ENCODE measurements at regions not wholly inside any gene's neighbourhood (a gene's known extent, or its start where the extent isn't known, plus 50 kb on each side); places are given as distances from the start of the nearest gene placed in this dataset.

DNA sequence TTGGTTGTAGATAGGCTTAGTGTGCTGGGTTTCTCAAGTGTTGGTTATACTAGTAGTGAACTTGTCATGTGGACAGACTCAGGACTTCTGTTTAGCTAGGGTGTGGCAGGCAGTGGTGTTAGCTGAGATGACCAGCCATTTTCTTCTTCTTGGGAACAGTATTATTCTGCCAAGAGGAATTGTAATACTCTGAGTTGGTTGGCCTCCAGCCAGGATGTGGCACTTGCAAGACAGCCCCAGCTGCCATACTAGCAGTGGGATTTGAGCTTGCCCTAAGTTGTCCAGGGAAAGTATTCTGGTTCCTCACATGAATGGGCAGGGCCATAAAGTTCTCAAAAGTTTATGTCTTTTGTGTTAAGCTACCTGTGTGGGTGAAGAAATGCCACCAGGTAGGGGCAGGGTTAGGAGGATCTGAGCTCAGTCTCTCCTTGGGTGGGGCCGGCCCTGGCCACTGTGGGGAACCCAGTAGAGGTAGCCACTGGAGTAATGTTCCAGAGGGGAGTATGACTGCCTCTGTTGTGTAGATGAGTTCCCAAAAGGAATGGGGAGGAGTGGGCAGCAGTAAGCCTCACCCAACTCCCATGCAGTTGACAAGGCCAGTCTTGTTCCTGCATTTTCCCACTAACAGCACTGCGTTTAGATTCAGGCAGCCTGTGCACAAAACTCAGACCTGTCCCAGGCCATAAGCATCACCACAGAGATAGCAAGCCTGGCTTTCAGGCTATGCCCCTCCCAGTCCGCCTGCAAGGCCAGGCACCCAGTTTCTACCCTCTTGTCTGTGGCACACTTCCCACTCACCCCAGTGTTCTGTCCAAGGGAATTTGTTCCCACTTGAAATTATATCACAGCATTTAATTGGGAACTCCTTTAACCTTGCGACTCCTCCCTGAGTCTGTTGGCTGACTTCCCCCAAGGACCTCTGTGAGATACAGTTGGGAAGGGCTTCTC, 250.7 kb downstream of the ANXA1 start:
- no peak for DNase-seq (ENCODE audit: low read depth, low spot score)
- no peak overlapping the region for H3K27ac Mint-ChIP-seq (ENCODE audit: unreplicated experiment)
- peaks cover 8% of the 10 kb centered on the region for H3K36me3 Mint-ChIP-seq (ENCODE audit: low read depth)
- no peaks in the 10 kb centered on the region for H3K4me1 Mint-ChIP-seq
- H3K27me3 Mint-ChIP-seq (ENCODE audit: low read depth): no peaks in the 10 kb centered on the region
- TF ChIP-seq, protein P1, sequence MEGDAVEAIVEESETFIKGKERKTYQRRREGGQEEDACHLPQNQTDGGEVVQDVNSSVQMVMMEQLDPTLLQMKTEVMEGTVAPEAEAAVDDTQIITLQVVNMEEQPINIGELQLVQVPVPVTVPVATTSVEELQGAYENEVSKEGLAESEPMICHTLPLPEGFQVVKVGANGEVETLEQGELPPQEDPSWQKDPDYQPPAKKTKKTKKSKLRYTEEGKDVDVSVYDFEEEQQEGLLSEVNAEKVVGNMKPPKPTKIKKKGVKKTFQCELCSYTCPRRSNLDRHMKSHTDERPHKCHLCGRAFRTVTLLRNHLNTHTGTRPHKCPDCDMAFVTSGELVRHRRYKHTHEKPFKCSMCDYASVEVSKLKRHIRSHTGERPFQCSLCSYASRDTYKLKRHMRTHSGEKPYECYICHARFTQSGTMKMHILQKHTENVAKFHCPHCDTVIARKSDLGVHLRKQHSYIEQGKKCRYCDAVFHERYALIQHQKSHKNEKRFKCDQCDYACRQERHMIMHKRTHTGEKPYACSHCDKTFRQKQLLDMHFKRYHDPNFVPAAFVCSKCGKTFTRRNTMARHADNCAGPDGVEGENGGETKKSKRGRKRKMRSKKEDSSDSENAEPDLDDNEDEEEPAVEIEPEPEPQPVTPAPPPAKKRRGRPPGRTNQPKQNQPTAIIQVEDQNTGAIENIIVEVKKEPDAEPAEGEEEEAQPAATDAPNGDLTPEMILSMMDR (conservative IDR thresholded peaks at IDR 0.05): no peak
- peaks cover 19% of the 10 kb centered on the region for H3K9me3 Mint-ChIP-seq
- H3K4me3 Mint-ChIP-seq: no peak overlapping the region

GRCh38 chr9:73411494-73411893, 259.8 kb downstream of the ANXA1 start:
- no peaks in the 10 kb centered on the region for H3K27me3 Mint-ChIP-seq (ENCODE audit: low read depth)
- no peak overlapping the region for H3K27ac Mint-ChIP-seq (ENCODE audit: unreplicated experiment)

DNA sequence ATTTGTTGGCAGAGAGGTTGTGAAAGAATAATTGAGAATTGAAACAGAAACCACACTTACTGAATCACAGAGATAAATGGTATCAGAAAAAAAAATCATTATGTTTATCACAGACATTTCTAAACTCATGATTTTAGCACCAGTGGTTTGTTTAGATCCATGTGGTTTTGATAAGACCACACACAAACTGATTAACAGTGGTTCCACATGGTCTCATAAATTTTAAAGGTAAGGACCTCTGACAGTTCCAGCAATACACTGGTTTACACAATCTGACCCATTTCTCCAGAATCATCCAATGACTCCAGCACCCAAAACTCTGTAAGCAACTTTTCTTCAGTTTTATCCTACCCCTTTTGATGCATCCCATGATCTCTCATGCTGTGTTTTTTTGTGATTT, 261.2 kb downstream of the ANXA1 start:
- no peaks in the 10 kb centered on the region for H3K36me3 Mint-ChIP-seq (ENCODE audit: low read depth)
- TF ChIP-seq, protein P1 (conservative IDR thresholded peaks at IDR 0.05): no peak
- DNase-seq (ENCODE audit: low read depth, low spot score): no peak
- no peaks in the 10 kb centered on the region for H3K9me3 Mint-ChIP-seq
- H3K4me1 Mint-ChIP-seq: peaks cover 9% of the 10 kb centered on the region
- H3K27me3 Mint-ChIP-seq (ENCODE audit: low read depth): no peaks in the 10 kb centered on the region
- H3K27ac Mint-ChIP-seq (ENCODE audit: unreplicated experiment): no peak overlapping the region
- H3K4me3 Mint-ChIP-seq: no peak overlapping the region

More at GRCh38 chr9:73411494-73411893, 259.8 kb downstream of the ANXA1 start:
- Mint-ChIP-seq H3K36me3 (ENCODE audit: low read depth) (no peaks in the 10 kb centered on the region), H3K4me1 (peaks cover 9% of the 10 kb centered on the region), H3K4me3 (no peak overlapping the region), H3K9me3 (no peaks in the 10 kb centered on the region)
- TF ChIP-seq, protein P1 (conservative IDR thresholded peaks at IDR 0.05): no peak
- no peak for DNase-seq (ENCODE audit: low read depth, low spot score)

DNA sequence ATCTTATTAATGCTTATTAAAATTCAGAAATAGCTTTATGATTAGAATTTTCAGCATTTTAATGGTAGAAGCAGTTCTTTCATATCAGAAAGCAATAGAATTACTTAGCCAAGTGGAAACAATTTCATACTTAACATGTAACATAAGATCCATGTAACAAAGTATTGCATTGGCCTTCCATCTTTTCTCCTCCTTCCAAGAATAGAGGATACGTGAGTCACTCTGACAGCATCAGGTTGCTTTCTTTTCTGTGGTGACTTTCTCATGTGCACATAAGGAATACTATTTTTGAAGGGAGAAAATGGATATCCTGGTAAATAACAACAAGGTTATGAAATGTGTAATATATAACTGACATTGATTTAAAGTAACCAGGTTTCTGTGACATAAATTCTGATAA, 272.2 kb downstream of the ANXA1 start:
- no peaks in the 10 kb centered on the region for H3K36me3 Mint-ChIP-seq (ENCODE audit: low read depth)
- peaks cover 16% of the 10 kb centered on the region for H3K4me1 Mint-ChIP-seq
- no peak overlapping the region for H3K27ac Mint-ChIP-seq (ENCODE audit: unreplicated experiment)
- H3K27me3 Mint-ChIP-seq (ENCODE audit: low read depth): no peaks in the 10 kb centered on the region
- no peak overlapping the region for H3K4me3 Mint-ChIP-seq
- no peak for DNase-seq (ENCODE audit: low read depth, low spot score)
- H3K9me3 Mint-ChIP-seq: peaks cover 4% of the 10 kb centered on the region
- TF ChIP-seq, protein P1 (conservative IDR thresholded peaks at IDR 0.05): no peak

- no peaks in the 10 kb centered on the region for H3K27me3 Mint-ChIP-seq (ENCODE audit: low read depth)
- TF ChIP-seq, protein P1 (conservative IDR thresholded peaks at IDR 0.05): no peak
- H3K4me1 Mint-ChIP-seq: peaks cover 16% of the 10 kb centered on the region
- peaks cover 4% of the 10 kb centered on the region for H3K9me3 Mint-ChIP-seq
- no peaks in the 10 kb centered on the region for H3K36me3 Mint-ChIP-seq (ENCODE audit: low read depth)
- H3K27ac Mint-ChIP-seq (ENCODE audit: unreplicated experiment): no peak overlapping the region
- no peak for DNase-seq (ENCODE audit: low read depth, low spot score)
- H3K4me3 Mint-ChIP-seq: no peak overlapping the region
Measured at GRCh38 chr9:73426269-73426668, 274.6 kb downstream of the ANXA1 start.

All from neural crest cell (in vitro differentiated cells).